ENCODE measurements at regions not wholly inside any gene's neighbourhood (a gene's known extent, or its start where the extent isn't known, plus 50 kb on each side); places are given as distances from the start of the nearest gene placed in this dataset.

DNA sequence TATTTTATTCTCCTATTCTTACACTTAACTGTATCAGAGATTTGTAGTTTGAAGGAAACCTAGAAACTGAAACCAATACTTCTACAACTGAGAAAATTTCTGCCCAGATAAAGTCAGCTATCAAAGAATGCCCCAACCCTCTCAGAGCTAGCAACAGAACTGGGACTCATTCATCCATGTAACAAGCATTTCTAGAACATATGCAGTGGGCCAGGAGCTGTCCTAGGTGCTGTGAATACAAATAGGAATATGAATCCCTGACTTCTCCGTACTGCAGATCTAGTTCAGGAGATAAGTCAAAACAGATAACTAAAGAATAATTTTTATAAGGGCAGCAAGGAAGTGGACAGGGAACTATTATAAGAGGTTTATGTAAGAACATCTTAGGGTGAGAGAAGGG, 654.1 kb upstream of the NOX3 start:
- no peak for DNase-seq

DNA sequence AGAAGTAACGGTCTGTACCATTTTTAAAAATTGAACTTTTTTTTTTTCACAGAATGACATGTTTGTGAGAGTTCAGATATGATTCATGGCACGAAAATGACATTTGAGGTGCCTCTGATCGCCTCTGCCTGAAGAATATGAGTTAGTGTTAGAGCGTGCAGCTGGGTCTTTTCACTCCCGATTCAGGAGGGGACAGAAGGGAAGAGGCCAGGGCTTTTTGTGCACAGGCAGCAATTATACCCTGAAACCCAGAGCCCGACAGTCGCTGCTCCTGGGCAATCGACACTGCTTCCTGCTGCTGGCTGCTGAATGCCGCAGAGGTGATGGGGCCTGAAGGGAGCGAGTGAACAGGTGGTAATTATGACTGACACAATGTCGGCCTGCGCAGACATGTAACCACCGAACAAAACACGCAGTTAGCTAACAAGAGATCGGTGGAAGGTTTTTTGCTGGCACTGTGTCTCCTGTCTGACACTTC, 652.0 kb upstream of the NOX3 start:
- no peak for DNase-seq

- no peak for DNase-seq
These were observed 646.5 kb upstream of the NOX3 start for GRCh38 chr6:156102129-156102528.

DNA sequence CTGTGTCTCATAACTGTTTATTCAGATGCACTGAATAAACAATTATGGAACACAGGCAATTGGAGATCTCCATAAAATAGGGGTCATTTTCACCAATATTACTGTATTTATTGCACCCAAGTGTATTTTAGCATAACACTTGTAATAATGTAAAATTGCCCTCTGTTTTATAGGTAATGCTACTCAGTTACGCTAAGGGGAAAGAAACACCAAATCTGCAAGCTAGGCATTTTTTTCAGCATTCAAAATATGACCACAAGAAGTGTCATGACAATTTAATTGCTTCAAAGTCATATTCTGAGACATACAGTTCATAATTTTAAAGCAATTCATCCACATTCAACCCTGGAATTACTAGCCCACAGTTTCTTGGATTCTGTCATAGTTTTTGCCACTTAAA, 643.2 kb upstream of the NOX3 start:
- DNase-seq: no peak

GRCh38 chr6:156087487-156087886, 631.8 kb upstream of the NOX3 start:
- DNase-seq: no peak

GRCh38 chr6:156082012-156082411, 626.4 kb upstream of the NOX3 start:
- DNase-seq: no peak

DNA sequence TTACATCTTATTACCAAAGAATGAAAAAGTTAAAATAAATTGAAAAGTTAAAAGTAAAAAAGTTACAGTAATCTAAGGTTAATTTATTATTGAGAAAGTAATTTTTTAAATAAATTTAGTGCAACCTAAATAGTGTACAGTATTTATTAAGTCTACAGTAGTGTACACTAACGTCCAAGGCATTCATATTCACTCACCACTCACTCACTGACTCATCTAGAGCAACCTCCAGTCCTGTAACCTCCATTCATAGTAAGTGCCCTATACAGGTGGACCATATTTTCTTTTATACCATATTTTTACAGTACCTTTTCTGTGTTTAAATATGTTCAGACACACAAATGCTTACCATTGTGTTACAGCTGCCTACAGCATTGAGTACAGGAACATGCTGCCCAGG, 624.7 kb upstream of the NOX3 start:
- DNase-seq: no peak

GRCh38 chr6:156068881-156069280, 613.2 kb upstream of the NOX3 start:
- DNase-seq: no peak

DNA sequence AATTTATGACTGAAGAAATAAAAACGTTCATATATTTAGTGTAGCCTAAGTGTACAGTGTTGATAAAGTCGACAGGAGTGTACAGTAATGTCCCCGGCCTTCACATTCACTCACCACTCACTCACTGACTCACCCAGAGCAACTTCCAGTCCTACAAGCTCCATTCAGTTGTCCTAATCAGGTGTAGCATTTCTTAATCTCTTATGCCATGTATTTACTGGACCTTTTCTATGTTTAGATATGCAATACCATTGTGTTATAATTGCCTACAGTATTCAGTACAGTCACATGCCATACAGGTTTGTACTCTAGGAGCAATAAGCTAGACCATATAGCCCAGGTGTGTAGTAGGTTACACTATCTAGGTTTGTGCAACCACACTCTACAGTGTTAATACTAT, 610.2 kb upstream of the NOX3 start:
- no peak for DNase-seq

GRCh38 chr6:156062091-156062563, 606.5 kb upstream of the NOX3 start:
- DNase-seq: no peak

DNA sequence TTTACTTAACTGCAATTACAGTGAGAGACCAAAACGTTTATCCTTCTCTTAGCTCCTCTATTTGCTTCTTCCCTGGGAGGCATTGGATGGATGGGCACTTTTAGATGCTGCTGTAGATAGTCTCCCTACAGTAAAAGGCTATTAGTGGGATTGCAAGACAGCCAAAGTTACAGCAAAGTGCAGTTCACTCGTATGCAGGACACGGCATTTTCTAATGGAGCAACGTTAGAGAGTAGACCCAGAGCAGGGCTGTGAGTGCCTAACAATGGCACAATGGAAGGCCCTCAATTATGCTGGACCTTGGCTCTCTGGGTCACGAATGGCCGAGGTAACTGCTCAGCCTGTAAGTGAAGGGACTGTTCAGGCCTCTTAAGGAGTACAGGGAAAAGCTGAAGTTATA, 605.8 kb upstream of the NOX3 start:
- DNase-seq: no peak

GRCh38 chr6:156060013-156060412, 604.4 kb upstream of the NOX3 start:
- DNase-seq: no peak

GRCh38 chr6:156058356-156058755, 602.7 kb upstream of the NOX3 start:
- no peak for DNase-seq

GRCh38 chr6:156057869-156058268, 602.2 kb upstream of the NOX3 start:
- DNase-seq: no peak

GRCh38 chr6:156056085-156056484, 600.4 kb upstream of the NOX3 start:
- DNase-seq: no peak

DNA sequence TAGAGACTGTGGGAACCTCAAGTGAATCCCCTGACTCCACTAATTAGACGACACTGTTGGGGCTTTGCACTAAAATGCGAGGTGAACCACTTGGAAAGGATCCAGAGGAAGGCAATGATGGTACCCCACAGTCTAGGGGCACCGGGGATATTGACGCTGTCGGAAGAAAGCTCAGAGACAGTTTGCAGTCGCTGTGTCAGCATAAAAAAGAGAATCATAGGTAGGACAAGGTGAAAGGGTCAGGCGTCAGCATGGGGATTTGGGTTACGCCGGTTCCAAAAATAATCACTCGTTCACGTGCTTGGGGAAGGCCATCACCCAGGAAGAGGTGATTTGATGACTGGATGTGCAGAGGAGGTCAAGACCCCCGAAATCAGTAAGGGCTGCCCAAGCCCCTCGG, 598.0 kb upstream of the NOX3 start:
- no peak for DNase-seq

DNA sequence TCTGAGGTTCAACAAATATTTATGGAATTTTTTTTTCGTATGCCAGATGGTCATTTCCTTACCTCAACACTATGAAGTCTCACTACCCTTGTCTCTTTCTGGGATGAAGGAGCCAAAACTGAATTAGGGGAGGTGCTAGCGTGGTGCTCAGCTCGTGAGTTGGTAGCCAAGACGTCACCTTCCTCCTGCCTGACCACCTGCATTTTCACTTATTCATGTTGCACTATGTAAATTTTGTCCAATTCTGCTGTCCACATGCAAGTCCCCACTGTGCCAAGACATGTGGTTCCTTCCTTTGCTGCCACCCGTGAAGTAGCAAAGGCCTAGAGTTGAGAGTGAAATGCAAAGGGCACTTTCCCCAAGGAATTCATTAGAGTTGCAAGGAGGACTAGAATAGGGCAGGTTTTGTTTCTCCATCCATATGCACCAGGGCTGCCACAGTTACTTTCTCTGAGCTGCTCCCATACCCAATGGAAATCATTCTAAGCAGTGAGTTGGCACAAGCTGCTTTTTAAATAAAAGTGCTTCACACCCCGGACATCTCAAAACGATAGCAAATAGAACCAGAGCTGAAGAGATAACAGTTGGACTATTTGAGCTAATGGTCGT, 591.3 kb upstream of the NOX3 start:
- no peak for DNase-seq

DNA sequence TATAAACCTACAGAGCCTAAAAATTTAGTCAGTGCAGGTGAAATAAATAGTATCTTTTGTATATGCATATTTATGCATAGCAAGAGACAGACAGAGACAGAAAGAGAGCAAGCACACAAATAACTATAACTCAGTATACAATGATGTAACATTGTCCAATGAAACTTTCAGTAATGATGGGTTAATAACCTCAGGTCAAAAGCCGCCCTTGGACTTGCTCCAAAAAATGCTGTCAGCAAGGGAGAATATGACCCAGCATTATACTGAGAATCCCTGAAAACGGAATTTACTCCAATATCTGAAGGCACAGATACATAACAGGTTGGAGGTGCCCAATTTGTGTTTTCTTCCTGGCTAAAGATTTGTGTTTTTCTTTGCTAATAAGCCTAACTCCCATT, 590.6 kb upstream of the NOX3 start:
- no peak for DNase-seq

- DNase-seq: no peak
These were observed 590.0 kb upstream of the NOX3 start for GRCh38 chr6:156045401-156046267.

DNA sequence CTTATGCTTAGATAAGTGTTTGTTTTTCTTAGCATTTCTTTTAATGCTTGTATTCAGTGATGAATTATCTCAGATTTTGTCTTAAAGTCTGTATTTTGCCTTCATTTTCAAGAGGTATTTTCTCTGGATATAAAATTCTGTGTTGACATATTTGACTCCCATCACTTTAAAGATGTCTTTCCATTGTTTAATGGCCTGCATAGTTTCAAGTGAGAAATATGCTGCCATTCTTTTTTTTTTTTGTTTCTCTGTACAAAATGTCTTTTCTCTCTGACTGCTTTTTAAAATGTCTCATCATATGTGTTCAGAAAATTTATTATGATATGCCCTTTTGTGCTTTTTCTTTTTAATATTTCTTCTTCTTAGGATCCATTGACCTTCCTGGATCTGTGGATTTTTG, 578.0 kb upstream of the NOX3 start:
- no peak for DNase-seq

GRCh38 chr6:156031516-156031915, 575.9 kb upstream of the NOX3 start:
- no peak for DNase-seq

- DNase-seq: no peak
These were observed 574.4 kb upstream of the NOX3 start for GRCh38 chr6:156030053-156030452.

DNA sequence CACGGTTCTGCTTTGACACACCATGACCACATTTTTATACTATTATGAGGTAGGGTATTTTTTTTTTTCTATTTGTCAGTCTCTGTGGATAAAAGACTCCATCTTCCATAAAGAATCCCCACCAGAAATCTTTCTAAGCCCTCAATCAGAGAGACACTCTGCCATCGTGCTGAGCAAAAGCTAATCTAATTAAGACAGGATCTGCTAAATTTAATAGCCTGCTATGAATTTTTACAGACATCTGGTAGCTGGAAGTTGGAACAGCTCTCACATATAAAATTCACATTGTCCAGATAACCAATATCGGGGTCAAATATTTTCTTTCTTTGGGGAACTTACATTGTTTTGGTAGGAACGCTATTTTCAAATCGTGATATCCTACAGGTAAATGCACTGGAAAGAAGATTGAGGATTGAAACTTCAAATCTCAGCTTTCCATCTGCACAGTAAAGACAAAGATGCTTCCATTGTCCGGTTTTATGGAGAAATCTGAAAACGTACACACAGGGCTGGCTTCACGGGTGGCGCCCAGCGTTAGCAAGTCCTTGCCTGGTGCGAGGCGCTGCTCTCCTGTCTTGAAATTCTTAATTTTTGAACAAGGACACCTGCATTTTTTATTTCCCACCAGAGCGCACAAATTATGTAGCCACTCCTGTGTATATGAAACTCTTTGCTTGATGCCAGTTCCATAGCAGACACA, 573.8 kb upstream of the NOX3 start:
- no peak for DNase-seq

All from fibroblast of skin of right biceps (primary cell).